Naive thymus-derived CD4-positive, alpha-beta T cell (primary cell): ENCODE measurements at regions not wholly inside any gene's neighbourhood (a gene's known extent, or its start where the extent isn't known, plus 50 kb on each side); places are given as distances from the start of the nearest gene placed in this dataset.

Experiments
- ATAC-seq: fragments of 150-1000 bp; cut with Tn5 transposase; 2 replicates; pipeline ENCODE4 v1.10.0; 2021; ENCODE audit warnings: mild to moderate bottlenecking, moderate library complexity
- CTCF ChIA-PET: fragments of 350-600 bp; sonication (Branson Sonifier 250); formaldehyde crosslinking; loops from one replicate; lab custom pipeline; 2021; ENCODE audit warnings: antibody characterized with exemption; lab: Charles Lee
- POLR2A ChIA-PET: fragments of 350-600 bp; sonication (Branson Sonifier 250); formaldehyde crosslinking; loops from one replicate; lab custom pipeline; 2021; ENCODE audit warnings: antibody characterized with exemption, inconsistent platforms; lab: Charles Lee
- DNase-seq, 9 donors: peaks; one replicate each; pipeline versions ENCODE4 v3.0.0 to v3.0.0-alpha.2; 2020 to 2022; ENCODE audit warnings: mixed read lengths in 1 of 9
- H3K27ac ChIP-seq: one replicate; pipeline ENCODE4 v1.7.0; 2013; ENCODE audit warnings: mild to moderate bottlenecking, low read depth, low read length, moderate library complexity
- H3K27me3 ChIP-seq, 2 donors: one replicate each; pipeline ENCODE4 v1.7.0; 2013; ENCODE audit warnings: low read length in 2 of 2, mild to moderate bottlenecking in 2 of 2, moderate library complexity in 2 of 2; ENCODE audit not compliant: control insufficient read depth in 2 of 2, insufficient read depth in 2 of 2
- H3K36me3 ChIP-seq, 3 experiments: 1 replicate in 2 of 3; 2 replicates in 1 of 3; pipeline ENCODE4 v1.7.0; 2013; ENCODE audit warnings: low read length in 3 of 3, mild to moderate bottlenecking in 3 of 3, moderate library complexity in 1 of 3; ENCODE audit not compliant: insufficient read depth in 3 of 3, control insufficient read depth in 2 of 3
- H3K4me1 ChIP-seq, 2 donors: one replicate each; pipeline ENCODE4 v1.7.0; 2013; ENCODE audit warnings: low read length in 2 of 2, mild to moderate bottlenecking in 2 of 2, moderate library complexity in 1 of 2; ENCODE audit not compliant: control insufficient read depth in 2 of 2, insufficient read depth in 2 of 2
- H3K4me3 ChIP-seq: 2 replicates; pipeline ENCODE4 v1.7.0; 2013; ENCODE audit warnings: mild to moderate bottlenecking, low read length
- H3K9me3 ChIP-seq, 3 experiments: 1 replicate in 2 of 3; 2 replicates in 1 of 3; pipeline ENCODE4 v1.7.0; 2013; ENCODE audit warnings: low read length in 3 of 3; ENCODE audit not compliant: control insufficient read depth in 2 of 3
- H3K27ac Mint-ChIP-seq, 9 donors: one replicate each; pipeline ENCODE4 v1.8.0; 2020 to 2022; ENCODE audit warnings: mixed read lengths in 9 of 9, mild to moderate bottlenecking in 8 of 9, moderate library complexity in 5 of 9, inconsistent platforms in 2 of 9
- H3K27me3 Mint-ChIP-seq, 5 donors: one replicate each; pipeline ENCODE4 v1.8.0; 2021 to 2022; ENCODE audit warnings: mixed read lengths in 5 of 5, mild to moderate bottlenecking in 1 of 5
- H3K36me3 Mint-ChIP-seq, 5 donors: one replicate each; pipeline ENCODE4 v1.8.0; 2020 to 2022; ENCODE audit warnings: mixed read lengths in 5 of 5, mild to moderate bottlenecking in 3 of 5, inconsistent platforms in 1 of 5
- H3K4me1 Mint-ChIP-seq, 7 donors: one replicate each; pipeline ENCODE4 v1.8.0; 2020 to 2022; ENCODE audit warnings: mixed read lengths in 7 of 7, mild to moderate bottlenecking in 3 of 7, inconsistent platforms in 1 of 7
- H3K4me3 Mint-ChIP-seq, 10 donors: one replicate each; pipeline ENCODE4 v1.8.0; 2020 to 2022; ENCODE audit warnings: mild to moderate bottlenecking in 10 of 10, mixed read lengths in 10 of 10, moderate library complexity in 6 of 10, inconsistent platforms in 2 of 10
- H3K9me3 Mint-ChIP-seq, 11 donors: one replicate each; pipeline ENCODE4 v1.8.0; 2020 to 2022; ENCODE audit warnings: mixed read lengths in 11 of 11, mild to moderate bottlenecking in 4 of 11, inconsistent platforms in 1 of 11, moderate library complexity in 1 of 11
- intact Hi-C, 2 donors: fragments of 100-400 bp; cut with micrococcal nuclease; formaldehyde crosslinking; loops; one replicate each; pipeline ENCODE4 v1.15.1; 2023

DNA sequence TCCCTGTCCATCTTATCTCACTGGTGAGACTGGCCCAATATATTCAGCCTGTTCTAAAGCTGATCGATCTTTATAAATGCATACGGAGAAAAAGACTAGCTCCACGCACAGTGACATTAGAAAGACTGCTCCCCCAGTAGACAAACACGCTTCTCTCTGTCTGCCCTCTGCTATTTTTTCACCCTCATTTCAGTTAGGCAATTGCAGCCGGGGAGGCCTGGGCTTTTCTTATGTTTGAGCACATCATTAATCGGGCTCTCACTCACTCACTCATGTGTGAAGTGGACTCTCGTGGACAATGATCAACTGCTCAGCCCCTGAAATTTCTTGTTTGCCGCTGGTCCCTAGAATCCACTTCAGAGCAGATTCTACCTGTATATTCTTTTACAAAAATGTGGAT lies 824.7 kb upstream of the TENM3 start:
- Mint-ChIP-seq H3K27me3 (no peaks in the 10 kb centered on the region), H3K9me3 (peaks cover 0 to 12% (median 5%) of the 10 kb centered on the region in 11 donors), H3K4me1 (no peaks in the 10 kb centered on the region), H3K4me3 (no peak overlapping the region), H3K36me3 (no peaks in the 10 kb centered on the region), H3K27ac (no peak overlapping the region)
- ChIA-PET POLR2A (no interaction called here), CTCF (no interaction called here)
- ATAC-seq (no peak), DNase-seq (no peak)
- intact Hi-C loops: no loop called here
- H3K36me3 ChIP-seq: no peaks in the 10 kb centered on the region
- H3K4me3 ChIP-seq: no peak overlapping the region
- H3K27me3 ChIP-seq: no peaks in the 10 kb centered on the region
- no peak overlapping the region for H3K27ac ChIP-seq
- H3K4me1 ChIP-seq: no peaks in the 10 kb centered on the region
- H3K9me3 ChIP-seq: no peaks in the 10 kb centered on the region

DNA sequence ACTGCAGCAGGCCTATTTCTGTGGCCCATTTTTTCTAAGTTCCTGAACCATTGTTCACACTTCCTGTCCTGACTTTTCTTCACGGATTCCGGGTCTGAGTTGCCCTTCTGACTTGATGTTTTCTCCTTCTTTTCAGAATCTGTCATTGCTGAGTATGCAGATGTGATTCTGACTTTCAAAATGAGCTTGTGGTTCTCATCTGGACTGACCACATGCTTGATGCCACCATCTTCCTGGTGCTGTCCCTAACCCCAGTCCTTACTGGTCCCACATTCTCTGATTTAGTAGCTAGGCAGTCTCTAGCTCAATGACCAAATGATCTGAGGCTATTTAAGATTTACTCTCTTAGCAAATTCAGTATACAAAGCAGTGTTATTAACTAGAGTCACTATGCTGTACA lies 822.3 kb upstream of the TENM3 start:
- Histone ChIP-seq H3K4me1 (no peaks in the 10 kb centered on the region), H3K36me3 (no peaks in the 10 kb centered on the region), H3K27ac (no peak overlapping the region), H3K4me3 (no peak overlapping the region), H3K27me3 (no peaks in the 10 kb centered on the region), H3K9me3 (no peaks in the 10 kb centered on the region)
- ChIA-PET CTCF (no interaction called here), POLR2A (no interaction called here)
- H3K27ac Mint-ChIP-seq: no peak overlapping the region
- peaks cover 0 to 14% (median 5%) of the 10 kb centered on the region in 11 donors for H3K9me3 Mint-ChIP-seq
- ATAC-seq (no peak), DNase-seq (no peak)
- H3K36me3 Mint-ChIP-seq: no peaks in the 10 kb centered on the region
- H3K27me3 Mint-ChIP-seq: no peaks in the 10 kb centered on the region
- H3K4me1 Mint-ChIP-seq: no peaks in the 10 kb centered on the region
- no peak overlapping the region for H3K4me3 Mint-ChIP-seq
- intact Hi-C loops: no loop called here

DNA sequence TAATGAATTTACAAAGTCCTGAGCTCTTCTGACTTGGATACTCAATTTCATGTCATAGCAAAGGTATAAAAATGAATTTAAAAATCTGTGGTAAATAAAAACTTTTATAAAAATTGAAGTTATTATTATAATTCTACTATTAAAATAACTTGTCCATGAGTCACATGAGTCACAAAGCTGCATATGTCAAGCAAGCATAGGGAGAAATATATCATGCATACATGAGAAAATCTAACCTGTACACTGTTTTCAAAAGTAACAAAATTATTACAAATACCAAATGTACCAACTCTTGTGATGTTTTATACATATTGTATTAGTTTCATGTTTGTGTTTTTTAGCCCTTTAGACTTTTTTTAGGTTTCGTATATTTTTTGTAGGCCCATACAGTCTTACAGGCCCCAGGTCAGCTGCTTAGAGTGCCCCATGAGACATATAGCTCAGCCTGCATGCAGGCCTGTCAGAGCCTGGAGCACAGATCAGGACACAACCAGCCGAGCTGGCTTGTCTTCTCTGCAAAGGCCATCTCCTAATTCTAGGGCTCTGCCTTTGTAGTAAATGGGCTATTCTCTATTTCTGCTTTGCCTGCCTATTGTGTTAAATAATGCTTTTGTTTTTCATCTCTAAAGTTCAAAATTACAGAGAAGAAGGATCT lies 818.7 kb upstream of the TENM3 start:
- CTCF ChIA-PET: no interaction called here
- H3K36me3 Mint-ChIP-seq: no peaks in the 10 kb centered on the region
- no peak overlapping the region for H3K4me3 ChIP-seq

DNA sequence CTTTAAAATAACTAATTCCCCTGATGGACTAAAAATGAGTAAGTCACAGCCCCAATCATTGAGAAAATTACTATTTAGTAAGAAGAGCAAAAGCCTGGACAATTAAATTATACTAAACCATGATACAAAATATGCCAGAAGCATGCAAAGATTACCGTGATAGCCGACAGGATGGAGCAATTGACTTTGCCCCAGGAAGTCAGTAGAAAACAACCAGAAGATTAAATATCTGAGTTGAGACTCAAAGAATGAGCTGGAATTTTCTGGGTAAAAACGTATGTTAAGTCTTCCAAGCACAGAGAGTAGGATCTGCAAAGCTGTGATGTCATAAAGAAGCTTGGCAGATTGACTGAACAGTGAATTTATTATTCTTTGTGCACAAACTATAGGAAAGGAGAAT lies 816.1 kb upstream of the TENM3 start:
- no peaks in the 10 kb centered on the region for H3K36me3 ChIP-seq
- no peaks in the 10 kb centered on the region for H3K36me3 Mint-ChIP-seq
- intact Hi-C loops: no loop called here
- H3K9me3 ChIP-seq: no peaks in the 10 kb centered on the region
- no peak overlapping the region for H3K27ac Mint-ChIP-seq
- H3K4me3 Mint-ChIP-seq: no peak overlapping the region
- H3K27me3 ChIP-seq: no peaks in the 10 kb centered on the region
- no peaks in the 10 kb centered on the region for H3K4me1 Mint-ChIP-seq
- peaks cover 0 to 19% (median 4%) of the 10 kb centered on the region in 11 donors for H3K9me3 Mint-ChIP-seq
- no peak overlapping the region for H3K4me3 ChIP-seq
- CTCF ChIA-PET: no interaction called here
- ATAC-seq (no peak), DNase-seq (no peak)
- no peaks in the 10 kb centered on the region for H3K4me1 ChIP-seq
- POLR2A ChIA-PET: no interaction called here
- H3K27me3 Mint-ChIP-seq: no peaks in the 10 kb centered on the region
- no peak overlapping the region for H3K27ac ChIP-seq

More for the DNA sequence above, 818.7 kb upstream of the TENM3 start:
- ATAC-seq (no peak), DNase-seq (no peak)
- intact Hi-C loops: no loop called here
- Histone ChIP-seq H3K27ac (no peak overlapping the region), H3K36me3 (no peaks in the 10 kb centered on the region), H3K9me3 (no peaks in the 10 kb centered on the region), H3K27me3 (no peaks in the 10 kb centered on the region), H3K4me1 (no peaks in the 10 kb centered on the region)
- POLR2A ChIA-PET: no interaction called here
- H3K4me3 Mint-ChIP-seq: no peak overlapping the region
- H3K27me3 Mint-ChIP-seq: no peaks in the 10 kb centered on the region
- peaks cover 0 to 23% (median 4%) of the 10 kb centered on the region in 11 donors for H3K9me3 Mint-ChIP-seq
- H3K27ac Mint-ChIP-seq: no peak overlapping the region
- H3K4me1 Mint-ChIP-seq: no peaks in the 10 kb centered on the region

DNA sequence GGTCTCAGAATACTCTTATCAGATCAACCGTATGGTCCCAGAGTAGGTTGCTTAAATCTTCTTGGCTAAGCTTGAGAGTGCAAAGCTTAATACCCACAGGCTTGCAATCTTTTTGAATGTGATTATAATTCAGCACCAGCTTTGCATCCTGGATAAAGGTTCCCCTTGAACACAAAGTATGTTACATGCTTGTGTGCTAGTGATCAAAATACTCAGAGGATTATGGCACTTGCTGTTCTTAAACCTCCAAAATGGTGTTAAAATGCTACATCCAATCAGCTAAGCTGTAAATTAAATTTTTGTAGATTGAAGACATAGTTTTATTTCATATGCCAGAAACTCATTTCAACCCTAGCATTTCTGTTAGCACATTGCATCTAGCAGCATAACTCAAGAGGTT lies 812.2 kb upstream of the TENM3 start:
- intact Hi-C loops: no loop called here
- no peak overlapping the region for H3K27ac ChIP-seq
- CTCF ChIA-PET: no interaction called here

DNA sequence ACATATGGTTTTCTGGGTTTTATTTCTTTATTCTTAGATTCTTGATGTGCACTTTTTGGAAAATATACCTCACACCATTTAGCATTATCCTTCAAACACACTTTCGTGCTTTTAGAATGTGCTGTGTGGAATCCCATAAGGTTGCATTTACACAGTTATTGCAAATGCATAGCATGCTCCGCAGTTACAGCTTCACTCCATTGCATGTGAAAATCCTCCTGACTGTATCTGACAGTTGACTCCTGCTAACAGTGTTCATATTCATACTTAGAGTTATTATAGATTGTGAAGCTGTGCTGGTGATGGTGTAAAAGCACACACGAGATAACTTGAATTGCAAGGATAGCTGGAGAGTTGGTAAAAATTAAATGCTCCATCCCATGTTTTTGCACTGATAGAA lies 811.5 kb upstream of the TENM3 start:
- H3K27me3 Mint-ChIP-seq: no peaks in the 10 kb centered on the region
- no peaks in the 10 kb centered on the region for H3K36me3 Mint-ChIP-seq
- Histone ChIP-seq H3K4me3 (no peak overlapping the region), H3K27ac (no peak overlapping the region), H3K4me1 (no peaks in the 10 kb centered on the region), H3K36me3 (no peaks in the 10 kb centered on the region), H3K9me3 (no peaks in the 10 kb centered on the region), H3K27me3 (no peaks in the 10 kb centered on the region)
- no peak for DNase-seq
- no peak overlapping the region for H3K4me3 Mint-ChIP-seq
- POLR2A ChIA-PET: no interaction called here
- ATAC-seq: no peak
- intact Hi-C loops: no loop called here
- no peaks in the 10 kb centered on the region for H3K4me1 Mint-ChIP-seq
- CTCF ChIA-PET: no interaction called here
- no peak overlapping the region for H3K27ac Mint-ChIP-seq
- H3K9me3 Mint-ChIP-seq: peaks cover 0 to 8% (median 0%) of the 10 kb centered on the region in 11 donors

More for the DNA sequence above, 812.2 kb upstream of the TENM3 start:
- ATAC-seq: no peak
- Mint-ChIP-seq H3K36me3 (no peaks in the 10 kb centered on the region), H3K4me1 (no peaks in the 10 kb centered on the region), H3K9me3 (peaks cover 0 to 8% (median 0%) of the 10 kb centered on the region in 11 donors), H3K27ac (no peak overlapping the region), H3K27me3 (no peaks in the 10 kb centered on the region), H3K4me3 (no peak overlapping the region)
- Histone ChIP-seq H3K4me1 (no peaks in the 10 kb centered on the region), H3K9me3 (no peaks in the 10 kb centered on the region), H3K36me3 (no peaks in the 10 kb centered on the region), H3K4me3 (no peak overlapping the region), H3K27me3 (no peaks in the 10 kb centered on the region)
- DNase-seq: no peak
- POLR2A ChIA-PET: no interaction called here

DNA sequence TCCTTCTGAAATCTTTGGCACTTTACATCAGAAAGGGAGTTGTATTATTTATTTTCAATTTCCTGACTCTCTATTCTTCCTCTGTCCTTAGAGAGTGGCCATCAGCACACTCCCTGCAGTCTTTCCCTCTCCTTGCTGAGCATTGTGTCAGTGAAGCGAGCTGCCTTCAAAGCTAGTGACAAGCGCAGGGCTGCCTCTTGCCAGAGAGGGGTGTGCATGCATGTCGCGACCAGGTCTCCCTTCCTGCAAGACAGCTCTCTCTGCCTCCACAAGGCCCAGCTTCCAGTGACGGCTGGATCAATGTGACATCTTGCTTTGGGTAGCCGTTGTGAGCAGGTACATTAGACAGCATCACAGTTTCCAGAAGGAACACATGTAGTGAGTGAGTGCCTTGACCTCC lies 810.9 kb upstream of the TENM3 start:
- ATAC-seq (no peak), DNase-seq (no peak)
- H3K4me3 Mint-ChIP-seq: no peak overlapping the region
- no peaks in the 10 kb centered on the region for H3K4me1 ChIP-seq
- intact Hi-C loops: no loop called here
- H3K27me3 Mint-ChIP-seq: no peaks in the 10 kb centered on the region
- no peaks in the 10 kb centered on the region for H3K36me3 ChIP-seq
- POLR2A ChIA-PET: no interaction called here
- no peak overlapping the region for H3K27ac ChIP-seq
- CTCF ChIA-PET: no interaction called here
- H3K9me3 Mint-ChIP-seq: peaks cover 0 to 8% (median 2%) of the 10 kb centered on the region in 11 donors
- no peaks in the 10 kb centered on the region for H3K36me3 Mint-ChIP-seq
- H3K4me1 Mint-ChIP-seq: no peaks in the 10 kb centered on the region
- no peak overlapping the region for H3K4me3 ChIP-seq
- no peak overlapping the region for H3K27ac Mint-ChIP-seq
- no peaks in the 10 kb centered on the region for H3K9me3 ChIP-seq
- H3K27me3 ChIP-seq: no peaks in the 10 kb centered on the region
